SU-DHL-6 (cell line): ENCODE measurements at regions not wholly inside any gene's neighbourhood (a gene's known extent, or its start where the extent isn't known, plus 50 kb on each side); places are given as distances from the start of the nearest gene placed in this dataset.

Source experiments
- CTCF ChIP-seq: fragments of 200-600 bp; sonication (generic); IDR thresholded peaks from one replicate; pipeline ENCODE4 v1.5.1; 2017; ENCODE audit warnings: antibody characterized with exemption, mild to moderate bottlenecking, low read length, moderate library complexity; ENCODE audit not compliant: insufficient read depth, poor library complexity, severe bottlenecking
- EZH2phosphoT487 ChIP-seq: fragments of 200-600 bp; sonication (generic), shearing (Covaris generic); conservative IDR thresholded peaks from 2 replicates; pipeline ENCODE4 v1.6.1; 2018; ENCODE audit warnings: mild to moderate bottlenecking, antibody characterized with exemption, low read length, moderate library complexity, mixed read lengths

GRCh38 chr6:120219339-120219738, 869.8 kb upstream of the MAN1A1 start:
- no peak for TF ChIP-seq CTCF
- no peak for TF ChIP-seq EZH2phosphoT487
